ENCODE measurements at regions not wholly inside any gene's neighbourhood (a gene's known extent, or its start where the extent isn't known, plus 50 kb on each side); places are given as distances from the start of the nearest gene placed in this dataset.

GRCh38 chr2:2719781-2720180, 388.7 kb upstream of the MYT1L start:
- TF ChIP-seq, protein P1, sequence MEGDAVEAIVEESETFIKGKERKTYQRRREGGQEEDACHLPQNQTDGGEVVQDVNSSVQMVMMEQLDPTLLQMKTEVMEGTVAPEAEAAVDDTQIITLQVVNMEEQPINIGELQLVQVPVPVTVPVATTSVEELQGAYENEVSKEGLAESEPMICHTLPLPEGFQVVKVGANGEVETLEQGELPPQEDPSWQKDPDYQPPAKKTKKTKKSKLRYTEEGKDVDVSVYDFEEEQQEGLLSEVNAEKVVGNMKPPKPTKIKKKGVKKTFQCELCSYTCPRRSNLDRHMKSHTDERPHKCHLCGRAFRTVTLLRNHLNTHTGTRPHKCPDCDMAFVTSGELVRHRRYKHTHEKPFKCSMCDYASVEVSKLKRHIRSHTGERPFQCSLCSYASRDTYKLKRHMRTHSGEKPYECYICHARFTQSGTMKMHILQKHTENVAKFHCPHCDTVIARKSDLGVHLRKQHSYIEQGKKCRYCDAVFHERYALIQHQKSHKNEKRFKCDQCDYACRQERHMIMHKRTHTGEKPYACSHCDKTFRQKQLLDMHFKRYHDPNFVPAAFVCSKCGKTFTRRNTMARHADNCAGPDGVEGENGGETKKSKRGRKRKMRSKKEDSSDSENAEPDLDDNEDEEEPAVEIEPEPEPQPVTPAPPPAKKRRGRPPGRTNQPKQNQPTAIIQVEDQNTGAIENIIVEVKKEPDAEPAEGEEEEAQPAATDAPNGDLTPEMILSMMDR (IDR thresholded peaks at IDR 0.05; ENCODE audit: insufficient read depth, low read depth, low read length, missing control alignments): no peak
- no peak overlapping the region for H3K4me3 ChIP-seq (ENCODE audit: low read depth, low read length)
- no peak for DNase-seq (ENCODE audit: low read depth)

DNA sequence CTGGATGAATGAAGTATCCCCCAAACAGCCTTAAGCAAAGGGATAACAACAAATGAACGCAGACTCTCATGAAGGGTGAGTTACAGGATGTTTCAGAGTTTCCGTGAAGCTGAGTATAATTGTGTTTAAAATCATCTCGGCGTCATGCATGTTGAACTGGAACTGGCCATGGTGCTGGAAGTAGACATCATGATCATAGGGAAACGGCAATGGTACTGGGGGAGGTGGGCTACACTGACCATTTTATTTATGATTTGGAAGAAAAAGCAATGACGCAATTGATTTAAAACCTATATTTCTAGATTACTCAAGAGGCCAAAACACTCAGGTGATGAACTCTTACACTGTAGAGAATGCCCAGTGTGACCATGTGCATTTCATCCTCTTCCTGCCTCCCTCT, 387.9 kb upstream of the MYT1L start:
- DNase-seq (ENCODE audit: low read depth): no peak
- TF ChIP-seq, protein P1 (IDR thresholded peaks at IDR 0.05; ENCODE audit: insufficient read depth, low read depth, low read length, missing control alignments): no peak
- no peak overlapping the region for H3K4me3 ChIP-seq (ENCODE audit: low read depth, low read length)

GRCh38 chr2:2717406-2717805, 386.3 kb upstream of the MYT1L start:
- DNase-seq (ENCODE audit: low read depth): no peak
- H3K4me3 ChIP-seq (ENCODE audit: low read depth, low read length): no peak overlapping the region
- TF ChIP-seq, protein P1 (IDR thresholded peaks at IDR 0.05; ENCODE audit: insufficient read depth, low read depth, low read length, missing control alignments): no peak

- no peak overlapping the region for H3K4me3 ChIP-seq (ENCODE audit: low read depth, low read length)
- TF ChIP-seq, protein P1 (IDR thresholded peaks at IDR 0.05; ENCODE audit: insufficient read depth, low read depth, low read length, missing control alignments): no peak
- DNase-seq (ENCODE audit: low read depth): no peak
These were observed 385.7 kb upstream of the MYT1L start for GRCh38 chr2:2716771-2717170.

DNA sequence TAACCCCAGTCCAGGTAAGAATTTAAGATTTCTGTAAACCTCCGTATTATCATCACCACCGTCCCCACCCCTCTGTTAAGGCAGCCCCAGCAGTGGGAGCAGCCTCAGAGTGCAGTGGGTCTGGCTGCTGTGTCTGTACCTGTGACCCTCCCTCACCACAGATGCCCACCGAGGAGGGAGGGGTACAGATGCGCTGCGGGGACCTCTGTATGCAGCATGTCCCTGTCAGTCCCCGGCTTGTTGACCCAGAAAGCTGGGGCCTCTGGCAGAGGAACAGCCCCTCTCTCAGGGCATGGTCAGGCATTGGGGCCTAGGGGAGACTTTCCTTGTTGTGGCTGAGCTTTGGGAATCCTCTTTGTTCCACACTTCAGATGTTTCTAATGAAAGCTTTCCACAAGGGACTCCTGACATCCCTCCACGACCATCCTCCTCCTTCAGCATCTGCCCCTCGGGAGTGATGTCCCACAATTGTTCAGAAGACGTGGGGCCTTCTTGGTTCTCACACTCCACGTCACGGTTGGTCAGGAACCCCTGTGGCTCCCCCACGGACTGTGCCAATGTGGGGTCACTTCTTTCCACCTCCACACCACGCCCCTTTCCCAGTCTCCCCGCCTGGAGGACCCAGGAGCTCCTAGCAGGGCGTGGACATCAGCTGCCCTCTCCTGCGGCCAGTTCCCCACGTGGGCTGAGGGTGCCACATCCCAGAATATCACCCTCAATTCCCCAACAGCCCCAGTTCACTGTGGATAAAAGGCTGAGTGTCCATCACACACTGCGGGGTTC, 384.2 kb upstream of the MYT1L start:
- TF ChIP-seq, protein P1 (IDR thresholded peaks at IDR 0.05; ENCODE audit: insufficient read depth, low read depth, low read length, missing control alignments): no peak
- no peak overlapping the region for H3K4me3 ChIP-seq (ENCODE audit: low read depth, low read length)

DNA sequence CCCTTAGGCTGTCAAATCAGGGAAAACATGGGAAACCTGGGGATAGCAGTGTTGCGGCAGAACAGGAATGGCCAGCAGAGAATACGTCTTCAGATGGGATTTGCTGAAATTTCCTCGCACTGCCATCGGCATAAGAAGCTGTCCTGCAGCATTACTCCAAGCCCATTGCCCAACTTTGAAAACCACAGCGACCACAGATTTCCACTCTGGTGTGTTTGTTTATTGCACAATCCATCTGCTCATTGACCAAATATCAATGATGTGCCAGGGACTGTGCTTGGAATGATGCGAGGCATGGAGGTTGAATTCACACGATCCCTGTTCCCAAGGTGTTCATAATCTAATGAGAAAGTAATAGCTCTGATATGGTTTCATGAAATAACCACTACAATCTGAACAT, 383.3 kb upstream of the MYT1L start:
- TF ChIP-seq, protein P1 (IDR thresholded peaks at IDR 0.05; ENCODE audit: insufficient read depth, low read depth, low read length, missing control alignments): no peak
- DNase-seq (ENCODE audit: low read depth): no peak

More for the DNA sequence above, 384.2 kb upstream of the MYT1L start:
- no peak for DNase-seq (ENCODE audit: low read depth)

GRCh38 chr2:2709431-2709770, 378.3 kb upstream of the MYT1L start:
- DNase-seq (ENCODE audit: low read depth): no peak
- H3K4me3 ChIP-seq (ENCODE audit: low read depth, low read length): no peak overlapping the region
- TF ChIP-seq, protein P1 (IDR thresholded peaks at IDR 0.05; ENCODE audit: insufficient read depth, low read depth, low read length, missing control alignments): no peak

More for the DNA sequence above, 383.3 kb upstream of the MYT1L start:
- no peak overlapping the region for H3K4me3 ChIP-seq (ENCODE audit: low read depth, low read length)
